Cerebellar nuclear complex (tissue), 1 donor: ENCODE measurements at regions not wholly inside any gene's neighbourhood (a gene's known extent, or its start where the extent isn't known, plus 50 kb on each side); places are given as distances from the start of the nearest gene placed in this dataset.
A peak's percentile ranks its signal among the peaks of the same experiment; 100 is the strongest.

Experiments
- DNase-seq, 2 experiments: peaks; one replicate each; lab custom pipeline; 2025; lab: John Stamatoyannopoulos, UW

GRCh38 chr1:213874789-213875188 is 113.0 kb upstream of the PROX1 start:
- no peak for DNase-seq

GRCh38 chr1:213876531-213876930 is 111.2 kb upstream of the PROX1 start:
- DNase-seq = no peak

GRCh38 chr1:213883618-213884017 is 104.2 kb upstream of the PROX1 start:
- no peak for DNase-seq

GRCh38 chr1:213884402-213884801 is 103.4 kb upstream of the PROX1 start:
- DNase-seq = no peak

- DNase-seq = no peak
Observed at GRCh38 chr1:213884942-213885341, 102.8 kb upstream of the PROX1 start.

- no peak for DNase-seq
Observed at GRCh38 chr1:213887842-213888241, 99.9 kb upstream of the PROX1 start.

- no peak for DNase-seq
Observed at GRCh38 chr1:213891989-213892902, 95.5 kb upstream of the PROX1 start.

- no peak for DNase-seq
Observed at GRCh38 chr1:213898684-213899083, 89.1 kb upstream of the PROX1 start.

- DNase-seq = no peak
Observed at GRCh38 chr1:213899413-213899812, 88.4 kb upstream of the PROX1 start.

GRCh38 chr1:213905344-213905743 is 82.4 kb upstream of the PROX1 start:
- no peak for DNase-seq

- no peak for DNase-seq
Observed at GRCh38 chr1:213908521-213908920, 79.3 kb upstream of the PROX1 start.

GRCh38 chr1:213914392-213914791 is 73.4 kb upstream of the PROX1 start:
- no peak for DNase-seq

GRCh38 chr1:213921311-213921710 is 66.5 kb upstream of the PROX1 start:
- DNase-seq = no peak

GRCh38 chr1:213921712-213922111 is 66.1 kb upstream of the PROX1 start:
- DNase-seq = no peak

- DNase-seq = no peak
Observed at GRCh38 chr1:213925531-213926182, 62.1 kb upstream of the PROX1 start.

GRCh38 chr1:213927846-213928245 is 59.9 kb upstream of the PROX1 start:
- DNase-seq = no peak

- DNase-seq = no peak
Observed at GRCh38 chr1:213929398-213929797, 58.4 kb upstream of the PROX1 start.

- DNase-seq = no peak
Observed at GRCh38 chr1:213931836-213932235, 55.9 kb upstream of the PROX1 start.

GRCh38 chr1:213933336-213933735 is 54.4 kb upstream of the PROX1 start:
- DNase-seq = no peak

- peak; percentile 9 to 75 for DNase-seq
Observed at GRCh38 chr1:213934649-213935048, 53.1 kb upstream of the PROX1 start.

- DNase-seq = no peak
Observed at GRCh38 chr1:213936571-213936970, 51.2 kb upstream of the PROX1 start.
